Naive thymus-derived CD4-positive, alpha-beta T cell (primary cell): ENCODE measurements at regions not wholly inside any gene's neighbourhood (a gene's known extent, or its start where the extent isn't known, plus 50 kb on each side); places are given as distances from the start of the nearest gene placed in this dataset. TPM values are rescaled to one million over a fixed set of nuclear protein-coding genes. Genes with fewer than 3 reads are reported as not detected.

Source experiments
- ATAC-seq: fragments of 150-1000 bp; cut with Tn5 transposase; 2 replicates; pipeline ENCODE4 v1.10.0; 2021; ENCODE audit warnings: mild to moderate bottlenecking, moderate library complexity
- CTCF ChIA-PET: fragments of 350-600 bp; sonication (Branson Sonifier 250); formaldehyde crosslinking; loops from one replicate; lab custom pipeline; 2021; ENCODE audit warnings: antibody characterized with exemption; lab: Charles Lee
- POLR2A ChIA-PET: fragments of 350-600 bp; sonication (Branson Sonifier 250); formaldehyde crosslinking; loops from one replicate; lab custom pipeline; 2021; ENCODE audit warnings: antibody characterized with exemption, inconsistent platforms; lab: Charles Lee
- DNase-seq, 9 donors: peaks; one replicate each; pipeline versions ENCODE4 v3.0.0 to v3.0.0-alpha.2; 2020 to 2022; ENCODE audit warnings: mixed read lengths in 1 of 9
- H3K27ac ChIP-seq: one replicate; pipeline ENCODE4 v1.7.0; 2013; ENCODE audit warnings: mild to moderate bottlenecking, low read depth, low read length, moderate library complexity
- H3K27me3 ChIP-seq, 2 donors: one replicate each; pipeline ENCODE4 v1.7.0; 2013; ENCODE audit warnings: low read length in 2 of 2, mild to moderate bottlenecking in 2 of 2, moderate library complexity in 2 of 2; ENCODE audit not compliant: control insufficient read depth in 2 of 2, insufficient read depth in 2 of 2
- H3K36me3 ChIP-seq, 3 experiments: 1 replicate in 2 of 3; 2 replicates in 1 of 3; pipeline ENCODE4 v1.7.0; 2013; ENCODE audit warnings: low read length in 3 of 3, mild to moderate bottlenecking in 3 of 3, moderate library complexity in 1 of 3; ENCODE audit not compliant: insufficient read depth in 3 of 3, control insufficient read depth in 2 of 3
- H3K4me1 ChIP-seq, 2 donors: one replicate each; pipeline ENCODE4 v1.7.0; 2013; ENCODE audit warnings: low read length in 2 of 2, mild to moderate bottlenecking in 2 of 2, moderate library complexity in 1 of 2; ENCODE audit not compliant: control insufficient read depth in 2 of 2, insufficient read depth in 2 of 2
- H3K4me3 ChIP-seq: 2 replicates; pipeline ENCODE4 v1.7.0; 2013; ENCODE audit warnings: mild to moderate bottlenecking, low read length
- H3K9me3 ChIP-seq, 3 experiments: 1 replicate in 2 of 3; 2 replicates in 1 of 3; pipeline ENCODE4 v1.7.0; 2013; ENCODE audit warnings: low read length in 3 of 3; ENCODE audit not compliant: control insufficient read depth in 2 of 3
- H3K27ac Mint-ChIP-seq, 9 donors: one replicate each; pipeline ENCODE4 v1.8.0; 2020 to 2022; ENCODE audit warnings: mixed read lengths in 9 of 9, mild to moderate bottlenecking in 8 of 9, moderate library complexity in 5 of 9, inconsistent platforms in 2 of 9
- H3K27me3 Mint-ChIP-seq, 5 donors: one replicate each; pipeline ENCODE4 v1.8.0; 2021 to 2022; ENCODE audit warnings: mixed read lengths in 5 of 5, mild to moderate bottlenecking in 1 of 5
- H3K36me3 Mint-ChIP-seq, 5 donors: one replicate each; pipeline ENCODE4 v1.8.0; 2020 to 2022; ENCODE audit warnings: mixed read lengths in 5 of 5, mild to moderate bottlenecking in 3 of 5, inconsistent platforms in 1 of 5
- H3K4me1 Mint-ChIP-seq, 7 donors: one replicate each; pipeline ENCODE4 v1.8.0; 2020 to 2022; ENCODE audit warnings: mixed read lengths in 7 of 7, mild to moderate bottlenecking in 3 of 7, inconsistent platforms in 1 of 7
- H3K4me3 Mint-ChIP-seq, 10 donors: one replicate each; pipeline ENCODE4 v1.8.0; 2020 to 2022; ENCODE audit warnings: mild to moderate bottlenecking in 10 of 10, mixed read lengths in 10 of 10, moderate library complexity in 6 of 10, inconsistent platforms in 2 of 10
- H3K9me3 Mint-ChIP-seq, 11 donors: one replicate each; pipeline ENCODE4 v1.8.0; 2020 to 2022; ENCODE audit warnings: mixed read lengths in 11 of 11, mild to moderate bottlenecking in 4 of 11, inconsistent platforms in 1 of 11, moderate library complexity in 1 of 11
- intact Hi-C, 2 donors: fragments of 100-400 bp; cut with micrococcal nuclease; formaldehyde crosslinking; loops; one replicate each; pipeline ENCODE4 v1.15.1; 2023
- microRNA-seq: library from miRNA; unstranded; fragments of <30 nt; microRNA quantifications from one replicate; pipeline ENCODE4 v1.2.0, GENCODE V29; 2022; ENCODE audit warnings: borderline microRNAs expressed

DNA sequence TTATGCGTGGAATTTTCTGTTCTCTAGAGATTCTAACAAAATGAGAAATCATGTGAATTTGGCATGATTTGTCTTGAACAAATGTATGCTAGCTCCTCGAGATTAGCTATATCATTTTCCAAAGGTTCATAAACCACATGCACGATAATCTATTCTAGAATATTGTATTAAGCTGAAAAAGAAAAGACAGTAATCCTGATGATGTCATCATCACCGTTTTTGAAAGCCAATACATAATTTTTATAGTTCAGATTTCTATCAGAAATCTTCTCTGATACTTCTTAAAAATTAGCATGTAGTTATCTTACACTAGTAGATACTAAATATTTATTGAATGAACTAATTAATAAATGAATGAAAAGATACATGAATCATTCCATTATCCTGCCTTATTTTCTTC lies 111.2 kb downstream of the HAO1 start:
- Histone ChIP-seq H3K27me3 (no peaks in the 10 kb centered on the region), H3K4me1 (no peaks in the 10 kb centered on the region), H3K4me3 (no peak overlapping the region), H3K27ac (no peak overlapping the region), H3K36me3 (no peaks in the 10 kb centered on the region), H3K9me3 (no peaks in the 10 kb centered on the region)
- H3K9me3 Mint-ChIP-seq = peaks cover 0 to 12% (median 0%) of the 10 kb centered on the region in 11 donors
- no peak for ATAC-seq
- H3K4me1 Mint-ChIP-seq = no peaks in the 10 kb centered on the region
- intact Hi-C loops = no loop called here
- H3K27me3 Mint-ChIP-seq = no peaks in the 10 kb centered on the region
- H3K4me3 Mint-ChIP-seq = no peak overlapping the region
- H3K27ac Mint-ChIP-seq = no peak overlapping the region
- ChIA-PET POLR2A (no interaction called here), CTCF (no interaction called here)
- no peak for DNase-seq
- H3K36me3 Mint-ChIP-seq = no peaks in the 10 kb centered on the region

DNA sequence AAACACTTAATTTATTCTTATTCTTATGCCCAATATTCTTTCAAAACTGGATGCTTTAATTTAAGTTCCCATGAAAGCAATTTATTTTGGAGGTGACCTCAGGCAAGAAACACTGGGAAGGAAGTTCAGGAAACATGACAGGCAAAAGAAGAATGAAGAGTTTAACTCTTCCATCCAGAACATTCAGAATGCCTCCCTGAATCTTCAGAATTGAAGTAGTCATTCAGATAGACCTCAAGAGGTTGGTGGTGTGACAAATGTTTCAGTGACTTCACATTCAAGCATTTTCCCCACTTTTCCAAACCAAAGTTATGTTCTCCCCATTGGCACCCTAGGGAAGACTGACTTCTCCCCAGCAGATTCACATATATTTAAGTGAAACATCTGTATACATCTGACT lies 110.5 kb downstream of the HAO1 start:
- no peaks in the 10 kb centered on the region for H3K4me1 ChIP-seq
- POLR2A ChIA-PET = no interaction called here
- H3K27me3 Mint-ChIP-seq = no peaks in the 10 kb centered on the region
- ATAC-seq (no peak), DNase-seq (no peak)
- no peaks in the 10 kb centered on the region for H3K27me3 ChIP-seq
- peaks cover 0 to 12% (median 0%) of the 10 kb centered on the region in 11 donors for H3K9me3 Mint-ChIP-seq
- H3K4me3 ChIP-seq = no peak overlapping the region
- H3K27ac ChIP-seq = no peak overlapping the region
- intact Hi-C loops = no loop called here
- H3K4me1 Mint-ChIP-seq = no peaks in the 10 kb centered on the region
- no peaks in the 10 kb centered on the region for H3K36me3 ChIP-seq
- H3K27ac Mint-ChIP-seq = no peak overlapping the region
- no peak overlapping the region for H3K4me3 Mint-ChIP-seq
- CTCF ChIA-PET = no interaction called here
- no peaks in the 10 kb centered on the region for H3K36me3 Mint-ChIP-seq
- H3K9me3 ChIP-seq = no peaks in the 10 kb centered on the region

Small RNA genes in the stretch of these regions (microRNA-seq; reads per million reads assigned to microRNA genes)
- gene MIR8062 = not detected
